ENCODE measurements at regions not wholly inside any gene's neighbourhood (a gene's known extent, or its start where the extent isn't known, plus 50 kb on each side); places are given as distances from the start of the nearest gene placed in this dataset.

DNA sequence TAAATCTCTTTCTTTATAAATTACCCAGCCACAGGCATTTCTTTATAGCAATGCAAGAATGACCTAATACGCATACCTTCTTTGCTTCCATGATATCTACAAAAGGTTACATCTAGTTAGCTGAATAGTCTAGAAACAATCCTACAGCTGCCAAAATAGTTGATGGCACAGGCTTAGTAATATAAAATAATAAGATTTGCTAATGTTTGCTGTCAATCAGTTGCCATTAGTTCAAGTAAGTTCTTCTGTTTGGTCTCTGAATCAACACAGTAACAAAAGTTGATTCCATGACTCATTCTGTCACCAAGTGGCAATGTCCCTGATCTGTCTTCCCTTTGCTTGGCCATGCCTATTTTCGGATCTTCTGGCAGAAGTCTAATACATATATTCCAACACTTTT lies 470.2 kb downstream of the SPRY1 start:
- in situ Hi-C loops (cut with MboI; ENCODE audit: low sequenced_read_pairs): no loop called here

DNA sequence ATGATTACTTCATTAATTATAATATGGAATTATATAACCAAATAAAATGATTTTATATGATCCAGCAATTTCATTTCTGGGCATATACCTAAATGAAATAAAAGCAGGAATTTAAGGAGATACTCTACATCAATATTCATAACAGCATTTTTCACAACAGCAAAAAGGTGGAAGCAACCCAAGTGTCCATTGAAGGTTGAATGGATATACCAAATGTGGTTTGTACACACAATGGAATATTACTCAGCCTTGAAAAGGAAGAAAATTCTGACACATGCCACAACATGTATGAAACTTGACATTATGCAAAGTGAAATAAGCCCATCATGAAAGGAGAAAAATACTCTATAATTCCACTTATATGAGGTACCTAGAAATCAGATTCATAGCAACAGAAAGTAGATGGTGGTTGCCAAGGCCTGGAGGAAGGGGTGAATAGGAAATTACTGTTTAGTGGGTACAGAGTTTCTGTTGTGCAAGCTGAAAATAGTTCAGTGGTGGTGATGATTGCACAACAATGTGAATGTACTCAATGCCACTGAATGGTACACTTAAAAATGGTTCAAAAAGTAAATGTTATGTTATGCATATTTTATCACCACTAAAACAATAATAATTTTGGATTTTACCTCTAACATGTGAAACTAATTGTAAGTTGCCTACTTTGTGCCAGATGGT lies 471.5 kb downstream of the SPRY1 start:
- in situ Hi-C loops (cut with MboI; ENCODE audit: low sequenced_read_pairs): no loop called here

DNA sequence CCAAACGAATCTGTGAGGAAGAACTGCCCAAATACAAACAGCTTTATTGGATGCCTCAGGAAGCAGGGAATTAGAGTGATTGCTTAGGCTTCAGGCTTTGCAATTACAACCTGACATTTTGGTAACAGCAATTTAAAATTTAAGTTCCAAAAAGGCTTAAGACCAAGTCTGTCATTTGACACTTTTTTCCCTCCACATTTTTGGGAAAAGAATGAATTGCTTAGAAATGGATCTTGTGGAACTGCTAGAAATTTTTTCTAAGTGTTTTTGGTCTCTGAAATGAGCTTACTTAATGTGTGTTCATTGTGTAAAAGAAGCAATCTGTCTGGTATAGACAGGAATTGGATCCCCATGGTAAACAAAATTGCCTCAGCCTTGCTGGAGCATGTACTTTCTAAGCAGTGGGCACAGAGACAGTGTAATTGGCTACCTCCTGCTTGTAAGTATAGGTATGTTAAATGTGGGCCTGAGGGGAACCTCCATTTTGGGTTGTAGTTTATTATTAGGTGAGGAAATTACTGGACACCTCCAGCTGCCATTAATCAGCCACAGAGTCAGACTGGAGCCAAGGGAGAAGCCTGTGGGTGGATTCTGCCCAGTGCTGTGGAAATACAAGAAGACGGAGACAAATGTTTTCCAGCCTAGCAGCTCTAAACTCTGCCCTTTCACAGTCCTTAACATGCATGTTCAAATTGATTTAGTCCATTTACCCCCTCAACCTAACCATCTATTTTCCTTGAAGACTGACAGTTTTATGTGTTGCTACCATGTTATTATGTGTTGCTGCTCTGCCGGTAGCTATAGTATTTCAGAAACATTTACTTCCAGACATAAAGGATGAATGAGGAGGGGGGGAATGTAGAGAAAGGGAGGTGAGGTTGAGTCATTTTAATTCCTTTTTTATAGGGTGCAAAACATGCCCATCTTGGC lies 473.0 kb downstream of the SPRY1 start:
- in situ Hi-C loops (cut with MboI; ENCODE audit: low sequenced_read_pairs): no loop called here

DNA sequence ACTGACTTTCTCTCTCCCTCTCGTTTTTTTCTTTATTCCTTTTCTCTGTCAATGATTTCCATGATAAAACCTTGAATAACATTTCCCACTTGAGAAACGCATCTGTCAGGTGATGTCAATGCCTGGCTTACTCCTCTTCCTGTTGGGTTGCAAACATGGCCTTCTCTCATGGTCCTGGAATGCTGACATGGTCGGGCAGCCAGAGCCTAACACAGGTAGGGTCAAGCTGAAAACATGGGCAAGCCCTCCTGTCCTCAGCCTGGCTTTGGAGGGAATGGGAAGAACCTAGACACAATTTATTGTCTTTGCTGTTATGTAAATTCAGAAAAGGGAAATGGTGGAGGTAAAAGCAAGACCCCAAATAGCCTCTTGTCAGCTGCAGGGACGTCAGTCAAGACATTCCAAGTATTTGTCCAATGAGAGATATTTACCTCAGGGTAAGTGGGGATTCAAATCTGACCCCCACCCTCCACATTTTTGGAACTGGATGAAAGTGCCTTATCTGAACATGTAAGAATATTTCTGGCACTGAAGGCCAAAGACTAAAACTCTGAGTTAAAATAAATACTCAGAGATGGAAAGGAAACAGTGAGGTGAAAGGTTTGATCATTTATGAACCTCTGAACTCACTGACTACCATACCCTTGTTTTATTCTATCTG lies 473.8 kb downstream of the SPRY1 start:
- in situ Hi-C loops (cut with MboI; ENCODE audit: low sequenced_read_pairs): no loop called here

DNA sequence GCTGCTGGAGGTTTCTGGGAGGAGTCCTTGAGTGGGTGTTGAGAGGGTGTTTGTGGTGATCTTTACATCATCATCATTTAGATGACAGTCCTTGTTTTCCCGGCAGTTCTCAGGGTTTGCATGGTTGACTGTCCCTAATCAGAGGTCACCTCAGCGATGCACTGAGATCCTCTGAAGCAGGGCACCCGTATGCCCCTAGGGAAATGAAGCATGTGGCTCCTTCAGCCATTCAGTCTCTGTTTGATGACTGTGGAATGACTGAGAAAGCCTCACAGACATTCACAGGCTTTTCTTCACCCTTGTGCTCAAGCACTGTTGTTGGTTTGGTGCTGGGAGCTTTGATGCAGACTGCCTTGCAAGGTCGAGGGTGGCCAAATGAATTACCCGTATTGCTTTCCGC lies 474.7 kb downstream of the SPRY1 start:
- in situ Hi-C loops (cut with MboI; ENCODE audit: low sequenced_read_pairs): no loop called here

DNA sequence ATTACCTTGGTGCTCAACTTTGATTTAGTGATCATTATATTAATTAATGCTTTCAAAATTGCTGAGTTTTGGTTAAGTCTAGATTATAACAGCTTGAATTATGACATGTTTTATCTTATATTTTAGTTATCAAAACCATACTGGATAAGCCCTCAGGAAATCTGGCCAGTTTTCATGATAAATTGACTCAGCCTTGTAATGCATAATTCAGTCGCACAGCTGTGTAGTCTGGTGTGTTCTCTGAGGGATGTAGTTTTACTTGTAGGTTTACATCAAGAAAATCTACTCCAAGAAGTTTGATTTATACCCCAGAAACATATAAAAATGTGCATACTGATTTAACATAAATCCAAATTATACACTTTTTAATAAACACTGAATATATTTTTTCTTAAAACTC lies 477.5 kb downstream of the SPRY1 start:
- in situ Hi-C loops (cut with MboI; ENCODE audit: low sequenced_read_pairs): no loop called here

DNA sequence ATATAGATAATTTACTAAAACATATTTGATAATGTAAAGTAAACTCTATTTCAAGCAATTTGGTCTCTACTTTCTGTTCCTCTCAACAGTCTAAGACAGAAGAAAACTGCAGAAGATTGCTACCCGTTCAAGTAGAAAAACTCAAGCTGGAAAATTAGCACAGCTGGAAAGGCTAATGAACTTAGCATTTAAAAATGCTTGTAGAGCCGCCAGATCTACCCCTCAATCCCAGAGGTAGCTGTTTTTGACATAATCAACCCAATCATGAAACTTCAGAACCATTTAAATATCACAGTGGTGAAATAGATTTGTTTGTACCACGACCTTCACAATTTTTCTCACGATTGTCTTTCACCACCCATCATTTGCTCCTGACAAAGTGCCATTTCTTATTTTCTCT lies 479.5 kb downstream of the SPRY1 start:
- in situ Hi-C loops (cut with MboI; ENCODE audit: low sequenced_read_pairs): no loop called here

DNA sequence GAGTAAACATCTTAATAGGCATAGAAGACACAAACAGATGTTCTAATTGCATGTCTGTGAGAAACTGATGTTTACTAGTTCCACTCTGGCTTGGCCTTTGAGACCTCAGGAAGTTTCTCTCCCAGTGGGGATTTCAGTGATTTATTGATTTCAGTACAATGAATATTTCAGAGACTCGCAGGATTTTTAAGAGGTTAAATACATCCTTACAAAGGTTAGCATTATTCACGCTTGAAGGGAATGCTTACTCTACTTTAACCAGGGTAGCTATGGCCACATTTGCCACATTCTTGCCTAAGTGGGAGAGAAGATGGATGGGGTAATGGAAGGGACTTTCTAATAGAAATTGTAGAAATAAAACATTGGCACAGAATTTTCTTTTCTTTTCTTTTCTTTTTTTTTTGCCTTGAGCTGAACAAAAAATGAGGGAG lies 480.1 kb downstream of the SPRY1 start:
- in situ Hi-C loops (cut with MboI; ENCODE audit: low sequenced_read_pairs): no loop called here

DNA sequence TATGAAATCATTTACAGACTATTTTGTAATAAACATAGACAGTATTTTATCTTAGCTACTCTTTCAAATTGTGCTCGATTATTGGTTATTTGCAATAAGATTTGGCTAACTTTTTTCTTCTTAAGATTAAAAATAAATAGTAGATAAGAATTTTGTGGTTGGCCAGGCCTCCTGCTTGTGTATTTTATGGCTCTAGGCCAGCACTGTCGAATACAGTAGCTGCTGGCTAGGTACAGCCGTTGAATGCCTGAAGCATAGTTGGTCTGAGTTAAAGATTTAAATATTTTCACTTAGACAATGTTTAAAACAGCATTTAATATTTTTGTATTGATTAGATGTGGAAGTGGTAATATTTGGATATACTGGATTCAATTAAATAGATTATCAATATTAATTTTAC lies 481.0 kb downstream of the SPRY1 start:
- in situ Hi-C loops (cut with MboI; ENCODE audit: low sequenced_read_pairs): no loop called here

DNA sequence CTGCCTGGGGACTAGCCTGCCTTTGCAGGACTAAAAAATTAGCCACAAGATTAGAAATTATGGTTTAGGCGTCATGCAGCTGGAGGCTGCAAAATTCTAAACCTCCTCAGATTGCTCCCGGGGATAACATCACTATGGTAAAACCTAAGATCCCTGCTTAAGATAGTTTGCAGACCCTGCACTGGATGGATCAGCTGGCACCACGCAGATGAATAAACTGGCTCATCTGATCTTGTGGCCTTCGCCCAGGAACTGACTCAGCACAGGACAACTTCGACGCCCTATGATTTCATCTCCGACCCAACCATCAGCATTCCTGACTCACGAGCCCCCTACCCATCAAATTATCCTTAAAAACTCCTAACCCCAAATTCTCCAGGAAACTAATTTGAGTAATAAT lies 482.4 kb downstream of the SPRY1 start:
- in situ Hi-C loops (cut with MboI; ENCODE audit: low sequenced_read_pairs): no loop called here

DNA sequence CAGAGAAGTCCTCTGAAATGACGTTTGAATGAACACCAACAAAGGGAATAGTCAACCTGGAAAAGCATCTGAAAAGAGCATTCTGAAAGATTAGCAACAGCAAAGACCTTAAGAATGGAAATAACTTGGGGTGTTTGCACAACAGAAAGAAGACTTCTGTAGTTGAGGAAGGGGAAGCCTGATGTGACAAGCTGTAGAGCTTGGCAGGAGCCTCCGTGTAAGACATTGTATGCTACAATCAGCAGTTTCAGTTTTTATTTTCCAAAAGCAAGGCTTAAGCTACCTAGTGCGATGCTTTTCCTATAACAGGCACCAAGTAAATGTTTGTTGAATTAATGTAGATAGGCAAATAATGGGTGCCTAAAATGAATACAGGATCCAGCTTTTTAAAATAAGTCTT lies 484.0 kb downstream of the SPRY1 start:
- in situ Hi-C loops (cut with MboI; ENCODE audit: low sequenced_read_pairs): no loop called here

DNA sequence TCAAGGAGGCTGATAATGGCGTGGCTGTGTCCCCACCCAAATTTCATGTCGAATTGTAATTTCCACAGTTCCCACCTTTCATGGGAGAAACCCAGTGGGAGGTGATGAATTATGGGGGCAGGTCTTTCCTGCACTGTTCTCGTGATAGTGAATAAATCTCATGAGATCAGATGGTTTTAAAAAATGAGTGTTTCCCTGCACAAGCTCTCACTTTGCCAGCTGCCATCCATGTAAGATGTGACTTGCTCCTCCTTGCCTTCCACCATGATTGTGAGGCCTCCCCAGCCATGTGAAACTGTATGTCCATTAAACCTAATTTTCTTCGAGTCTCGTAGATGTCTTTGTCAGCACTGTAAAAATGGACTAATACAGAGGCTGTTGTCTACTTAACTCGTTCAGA lies 488.3 kb downstream of the SPRY1 start:
- in situ Hi-C loops (cut with MboI; ENCODE audit: low sequenced_read_pairs): no loop called here

DNA sequence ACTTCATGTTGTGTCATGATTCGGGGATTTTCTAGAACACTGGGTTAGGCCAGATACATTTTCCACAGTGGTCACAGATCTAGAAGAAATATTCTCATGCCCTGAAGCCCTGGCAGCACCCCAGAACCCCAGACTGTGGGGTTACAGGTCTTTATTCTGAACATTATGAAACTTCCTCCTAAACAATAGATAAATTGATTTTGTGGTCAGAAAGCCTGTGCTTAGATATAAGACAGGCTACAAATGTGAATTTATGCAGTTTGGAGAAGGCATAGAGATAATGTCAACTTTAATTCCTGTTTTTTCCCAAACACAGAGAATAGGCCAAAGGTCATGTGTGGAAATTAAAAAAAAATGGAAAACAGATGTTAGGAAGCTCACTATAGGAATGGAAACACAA lies 492.9 kb downstream of the SPRY1 start:
- in situ Hi-C loops (cut with MboI; ENCODE audit: low sequenced_read_pairs): no loop called here

DNA sequence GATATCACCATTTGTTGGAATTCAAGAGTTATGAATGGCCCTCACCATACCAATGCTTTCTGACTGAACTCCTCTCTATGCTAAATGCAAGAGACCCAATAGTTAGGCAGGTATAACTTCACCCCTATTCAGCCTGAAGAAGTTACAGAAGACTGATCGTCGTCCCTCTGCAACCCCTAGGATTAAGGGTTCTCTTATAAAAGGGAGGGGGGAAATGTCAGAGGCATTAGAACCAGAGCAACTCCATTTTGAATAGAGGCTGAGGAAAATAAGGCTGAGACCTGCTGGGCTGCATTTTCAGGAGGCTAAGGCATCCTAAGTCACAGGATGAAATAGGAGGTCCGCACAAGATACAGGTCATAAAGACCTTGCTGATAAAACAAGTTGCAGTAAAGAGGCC lies 494.3 kb downstream of the SPRY1 start:
- in situ Hi-C loops (cut with MboI; ENCODE audit: low sequenced_read_pairs): no loop called here

DNA sequence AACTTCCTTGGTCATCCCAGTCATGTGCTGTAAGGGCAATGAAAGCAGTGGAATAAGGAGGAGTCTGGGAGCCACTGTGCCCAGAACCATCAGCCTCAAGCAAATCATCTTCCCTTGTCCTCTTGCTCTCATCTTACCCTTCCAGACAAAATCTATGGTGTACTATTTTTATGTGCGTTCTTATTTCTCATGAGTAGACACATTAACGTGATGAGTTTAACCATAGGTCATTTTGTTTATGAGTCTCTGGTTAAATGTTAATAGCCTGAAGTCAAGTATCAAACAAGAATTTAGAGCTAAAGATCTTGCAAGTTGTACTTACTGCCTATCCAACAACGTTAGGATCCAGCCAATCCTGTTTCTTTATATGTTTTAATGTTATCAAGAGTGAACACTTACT lies 495.3 kb downstream of the SPRY1 start:
- in situ Hi-C loops (cut with MboI; ENCODE audit: low sequenced_read_pairs): no loop called here

DNA sequence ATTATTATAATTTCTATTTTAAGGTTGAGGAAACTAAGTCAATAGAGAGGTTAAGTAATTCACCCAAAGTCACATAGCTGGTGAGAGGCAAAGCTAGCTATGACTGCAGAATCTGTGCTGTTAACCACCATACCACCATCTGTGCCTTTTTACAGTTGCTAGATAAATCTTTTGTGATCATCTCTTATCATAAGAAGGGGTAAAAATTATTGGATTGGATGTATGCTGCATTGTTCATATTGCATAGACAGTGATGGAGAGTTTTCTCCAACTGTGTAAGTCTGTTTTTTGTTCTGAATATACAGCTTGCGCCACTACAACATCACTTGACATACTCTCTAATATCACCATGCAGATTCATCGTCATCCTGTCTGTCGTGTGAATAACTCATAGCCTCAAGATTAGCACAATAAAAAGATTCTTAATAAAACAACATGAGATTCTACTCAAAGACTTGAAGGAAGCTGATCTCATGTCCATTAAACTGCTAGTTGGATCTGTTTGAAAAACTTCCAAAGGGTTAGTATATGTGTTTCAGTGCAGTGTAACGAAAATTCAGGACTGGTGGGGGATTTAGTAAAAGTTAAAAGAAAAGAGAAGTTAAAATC lies 495.9 kb downstream of the SPRY1 start:
- in situ Hi-C loops (cut with MboI; ENCODE audit: low sequenced_read_pairs): no loop called here

DNA sequence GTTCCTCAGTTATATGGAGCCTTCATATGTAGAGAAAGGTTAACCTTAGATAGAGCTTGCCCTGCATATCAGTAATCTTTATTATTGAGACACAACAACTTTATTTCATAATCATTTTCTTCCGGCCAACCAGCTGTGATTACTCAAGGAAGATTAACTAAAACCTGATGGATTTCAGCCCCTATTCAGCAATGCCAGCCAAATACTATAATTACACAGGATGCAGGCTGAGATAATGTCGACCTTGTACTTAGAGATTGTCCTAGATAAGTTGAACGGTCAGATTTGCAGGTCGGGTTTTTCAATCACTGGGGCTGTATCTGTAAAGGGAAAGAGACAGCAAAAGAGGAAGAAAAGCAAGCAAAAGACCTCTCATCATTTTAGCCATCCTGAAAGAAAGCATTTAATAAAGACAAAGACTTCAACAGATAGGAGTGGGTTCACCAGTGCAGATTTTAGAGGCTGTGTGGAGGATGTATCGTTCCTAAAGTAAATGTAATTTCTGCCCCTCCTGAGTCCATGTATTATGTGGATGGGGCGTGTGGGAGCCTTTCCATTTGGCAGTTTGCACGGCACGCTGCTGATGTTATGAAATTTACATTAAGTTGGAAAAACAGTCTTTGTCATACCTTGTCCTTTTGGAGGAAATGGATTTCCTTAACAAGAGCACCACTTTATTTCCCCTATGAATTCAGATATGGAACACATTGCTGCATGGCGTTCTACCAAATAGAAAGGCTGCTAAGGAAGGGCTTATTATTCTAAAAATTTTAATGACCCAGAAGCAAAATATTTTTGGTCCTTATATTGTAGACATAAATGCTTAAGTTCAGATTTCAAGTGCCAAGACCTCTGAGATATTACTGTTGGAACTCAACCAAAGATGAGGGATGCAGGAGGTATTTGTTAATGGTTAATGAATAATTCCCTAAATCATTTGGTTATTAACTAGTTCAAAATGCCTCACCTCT lies 496.7 kb downstream of the SPRY1 start:
- in situ Hi-C loops (cut with MboI; ENCODE audit: low sequenced_read_pairs): no loop called here

DNA sequence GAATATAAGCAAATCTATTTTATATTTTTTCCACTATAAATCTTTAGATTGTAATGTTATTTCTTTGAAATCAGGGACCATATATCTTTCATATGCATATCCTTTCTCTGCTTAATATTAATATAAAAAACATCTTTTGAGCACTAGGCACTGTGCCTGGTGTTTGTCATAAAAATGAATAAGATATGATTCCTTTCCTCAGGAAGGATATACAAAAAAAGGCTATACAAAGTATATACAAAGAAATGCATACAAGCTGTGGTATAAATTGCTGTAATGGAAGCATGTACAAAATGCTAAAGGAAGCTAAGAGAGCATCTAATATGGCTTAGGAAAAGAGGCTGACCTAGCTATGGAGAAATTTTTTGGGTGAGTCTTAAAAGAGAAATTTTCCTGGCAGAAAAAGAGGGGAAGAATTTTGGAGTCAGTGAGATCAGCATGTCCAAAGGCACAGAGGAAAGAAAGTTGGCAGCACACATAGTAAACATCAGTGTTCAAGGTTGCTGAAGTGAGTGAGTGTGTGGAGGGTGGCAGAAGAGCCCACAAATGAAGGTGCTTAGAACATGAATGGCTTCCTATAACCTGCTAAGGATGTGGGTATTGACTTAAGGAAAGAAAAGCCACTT lies 500.0 kb downstream of the SPRY1 start:
- in situ Hi-C loops (cut with MboI; ENCODE audit: low sequenced_read_pairs): no loop called here

DNA sequence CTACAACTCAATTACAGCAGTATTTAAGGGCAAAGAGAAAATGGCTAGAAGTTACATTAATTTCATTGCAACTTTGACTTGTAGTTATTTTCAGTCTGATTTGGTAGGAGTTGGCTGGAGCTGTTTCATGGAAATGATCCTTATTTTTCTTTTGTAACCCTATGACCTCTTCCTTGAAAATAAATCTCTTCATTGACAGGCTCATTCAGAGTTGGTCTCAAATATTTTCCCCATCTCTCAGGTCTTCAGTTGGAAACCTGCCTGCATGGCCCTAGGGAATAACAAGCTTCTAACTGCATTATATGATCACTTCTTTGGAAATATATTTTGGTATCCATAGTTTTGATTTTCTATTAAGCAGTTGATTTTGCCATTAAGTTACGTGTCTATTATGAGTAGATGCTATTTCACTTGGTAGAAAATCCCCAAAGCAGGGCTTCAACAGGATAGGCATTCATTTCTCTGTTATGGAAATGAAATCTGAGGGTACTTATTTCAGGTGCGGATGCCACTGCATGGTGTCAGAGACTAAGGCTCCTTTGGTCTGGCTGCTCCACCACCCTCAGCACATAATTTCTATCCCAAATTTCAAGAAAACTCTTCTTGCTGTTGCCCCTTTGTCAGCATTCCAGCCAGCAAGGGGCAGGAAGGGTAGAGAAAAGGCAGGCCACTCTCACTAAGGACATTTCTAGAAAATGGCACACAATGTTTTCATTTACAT lies 502.5 kb downstream of the SPRY1 start:
- in situ Hi-C loops (cut with MboI; ENCODE audit: low sequenced_read_pairs): no loop called here
